ENCODE measurements at regions not wholly inside any gene's neighbourhood (a gene's known extent, or its start where the extent isn't known, plus 50 kb on each side); places are given as distances from the start of the nearest gene placed in this dataset.
A peak's percentile ranks its signal among the peaks of the same experiment; 100 is the strongest.

DNA sequence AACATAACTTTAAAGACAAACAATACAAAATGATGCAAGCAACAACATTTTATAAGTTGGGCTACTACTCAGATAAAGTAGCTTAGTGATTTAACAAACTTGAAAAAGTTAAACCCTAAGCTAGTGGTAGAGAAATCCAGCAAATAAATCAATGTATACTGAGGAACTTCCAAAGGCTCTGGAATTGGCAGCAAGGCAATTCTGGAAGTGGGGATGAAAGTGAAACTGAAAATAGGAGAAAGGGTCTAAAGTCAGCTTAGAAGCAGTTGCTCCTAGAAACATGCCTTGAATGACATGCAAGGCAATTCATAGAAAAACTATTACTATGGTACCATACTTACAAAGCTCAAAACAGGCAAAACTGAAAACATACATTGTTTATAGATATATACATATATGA, 90.0 kb upstream of the CAMK1G start:
- no peak for DNase-seq (ENCODE audit: low read depth, low spot score)

DNA sequence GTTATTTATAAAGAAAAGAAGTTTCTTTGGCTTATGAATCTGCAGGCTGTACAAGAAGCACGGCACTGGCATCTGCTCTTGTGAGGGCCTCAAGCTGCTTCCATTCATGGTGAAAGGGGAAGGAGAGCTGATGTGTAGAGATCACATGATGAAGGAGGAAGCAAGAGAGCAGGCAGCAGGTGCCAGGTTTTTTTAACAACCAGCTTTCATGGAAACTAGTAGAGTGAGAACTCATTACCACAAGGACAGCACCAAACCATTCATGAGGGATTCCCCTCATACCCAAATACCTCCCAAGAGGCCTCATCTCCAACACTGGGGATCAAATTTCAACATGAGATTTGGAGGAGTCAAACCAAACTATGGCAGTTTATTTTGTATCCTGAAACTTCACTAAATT, 85.8 kb upstream of the CAMK1G start:
- DNase-seq (ENCODE audit: low read depth, low spot score) = no peak

DNA sequence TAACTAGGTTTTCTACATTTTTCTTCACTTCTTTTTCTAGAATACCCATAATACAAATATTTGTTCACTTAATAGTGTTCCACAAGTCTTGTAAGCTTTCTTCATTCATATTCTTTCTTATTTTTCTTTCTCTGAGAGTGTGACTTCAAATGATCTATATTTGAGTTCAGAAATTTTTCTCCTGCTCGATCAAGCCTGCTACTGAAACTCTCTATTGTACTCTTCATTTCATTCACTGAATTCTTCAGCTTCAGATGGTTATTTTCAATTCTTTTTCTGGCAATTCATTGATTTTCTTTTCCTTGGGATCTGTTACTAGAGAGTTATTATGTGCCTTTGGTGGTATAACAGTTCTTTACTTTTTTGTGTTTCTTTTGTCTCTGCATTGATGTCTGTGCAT, 82.5 kb upstream of the CAMK1G start:
- DNase-seq (ENCODE audit: low read depth, low spot score) = no peak

DNA sequence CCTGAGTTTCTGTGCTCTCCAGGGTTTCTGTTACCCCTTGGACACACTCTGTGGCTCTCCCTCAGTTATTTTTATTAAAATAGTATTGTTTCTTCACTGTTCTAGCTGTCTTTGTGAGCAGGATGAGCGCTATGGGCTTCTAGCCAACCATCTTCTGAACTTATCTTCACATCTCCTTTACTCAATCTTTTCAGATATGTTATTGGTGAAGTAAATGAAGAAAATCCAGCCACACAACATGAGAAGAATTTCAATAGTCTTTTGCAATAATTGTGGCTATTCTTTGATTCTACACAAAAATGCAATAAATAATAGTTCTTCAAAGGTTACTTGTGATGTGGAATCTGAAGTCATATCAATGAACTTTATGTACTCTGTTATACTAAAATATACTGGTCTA, 80.3 kb upstream of the CAMK1G start:
- no peak for DNase-seq (ENCODE audit: low read depth, low spot score)

DNA sequence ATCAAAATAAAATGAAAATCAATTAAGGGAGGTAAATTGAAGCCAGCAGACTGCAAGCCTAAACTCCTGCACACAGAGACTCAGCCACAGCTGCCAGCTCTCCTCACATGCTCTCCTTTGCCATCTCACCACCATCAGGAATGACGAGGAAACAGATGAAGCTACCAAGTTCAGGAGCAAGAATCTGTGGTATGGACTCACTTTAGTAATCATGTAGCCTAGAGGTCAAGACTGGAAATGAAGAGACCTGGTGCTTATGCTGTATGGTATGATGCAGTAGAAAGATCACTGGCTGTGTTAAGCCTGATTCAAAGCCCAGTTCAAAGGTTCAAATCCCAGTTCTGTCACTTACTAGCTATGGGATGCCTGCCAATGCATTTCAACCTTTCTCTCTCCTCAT, 78.9 kb upstream of the CAMK1G start:
- DNase-seq (ENCODE audit: low read depth, low spot score) = no peak

DNA sequence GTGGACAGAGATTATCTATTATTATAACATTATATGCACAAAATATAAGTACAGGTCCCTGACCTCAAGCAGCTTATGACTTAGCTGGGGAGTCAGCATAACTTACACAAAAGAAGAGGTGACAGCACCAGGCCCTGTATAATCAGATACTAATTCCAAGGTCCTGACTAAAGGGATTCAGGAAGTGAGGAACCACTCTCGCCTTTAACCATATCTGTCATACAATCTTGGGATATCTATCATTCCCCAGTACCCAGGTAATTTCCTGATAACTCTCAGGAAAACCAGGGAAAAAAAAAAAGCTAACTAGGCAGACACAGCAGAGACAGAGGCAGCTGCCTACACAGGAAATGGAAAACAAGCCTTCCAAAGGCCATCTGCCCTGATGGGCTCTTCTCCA, 78.5 kb upstream of the CAMK1G start:
- no peak for DNase-seq (ENCODE audit: low read depth, low spot score)

DNA sequence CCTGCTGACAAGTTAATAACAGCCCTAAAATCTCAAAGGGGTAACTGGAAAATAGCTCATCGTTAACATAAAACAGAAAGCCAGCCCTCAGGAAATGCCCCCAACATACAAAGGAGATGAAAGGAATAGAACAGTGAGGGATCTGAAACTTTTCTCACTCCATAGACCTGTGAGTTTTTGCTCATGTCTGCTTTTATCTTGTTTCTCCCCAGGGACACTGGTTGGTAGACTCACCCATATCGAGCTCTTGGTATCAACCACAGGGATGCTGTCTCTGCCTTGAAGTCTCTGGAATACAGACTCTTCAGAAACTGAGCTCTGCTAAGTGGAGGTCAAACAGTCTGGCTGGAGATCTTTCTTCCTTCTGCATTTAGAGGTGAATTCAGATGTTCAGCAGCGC, 77.4 kb upstream of the CAMK1G start:
- no peak for DNase-seq (ENCODE audit: low read depth, low spot score)

DNA sequence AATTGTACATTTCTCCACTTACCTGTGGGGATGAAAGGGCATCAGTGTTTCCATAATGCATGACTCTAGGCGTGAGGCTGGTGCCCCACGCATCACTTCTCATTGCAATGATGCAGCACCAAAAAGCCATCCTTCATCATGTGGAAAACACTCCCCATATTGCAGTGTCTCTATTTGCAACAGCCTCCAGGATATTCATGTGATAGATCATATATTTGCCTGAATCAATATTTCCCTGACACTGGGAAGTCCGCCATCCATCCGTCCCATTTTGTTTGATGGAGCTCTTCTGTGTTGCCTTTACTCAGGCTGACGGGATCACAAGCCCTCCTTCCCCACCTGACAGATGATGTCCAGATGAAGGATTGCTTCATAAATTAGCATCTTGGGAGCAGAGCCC, 74.5 kb upstream of the CAMK1G start:
- DNase-seq (ENCODE audit: low read depth, low spot score) = no peak

DNA sequence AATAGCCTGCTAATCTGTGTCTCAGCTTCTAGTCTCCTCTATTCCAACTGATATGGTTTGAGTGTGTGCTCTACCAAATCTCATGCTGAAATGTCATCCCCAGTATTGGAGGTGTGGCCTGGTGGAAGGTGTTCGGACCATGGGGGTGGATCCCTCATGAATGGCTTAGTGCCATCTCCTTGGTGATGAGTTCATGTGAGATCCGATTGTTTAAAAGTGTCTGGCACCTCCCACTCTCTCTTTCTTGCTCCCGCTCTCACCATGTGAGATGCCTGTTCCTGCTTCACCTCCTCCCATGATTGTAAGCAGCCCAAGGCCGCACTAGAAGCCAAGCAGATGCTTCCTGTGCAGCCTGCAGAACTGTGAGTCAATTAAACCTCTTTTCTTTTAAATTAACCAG, 73.5 kb upstream of the CAMK1G start:
- no peak for DNase-seq (ENCODE audit: low read depth, low spot score)

DNA sequence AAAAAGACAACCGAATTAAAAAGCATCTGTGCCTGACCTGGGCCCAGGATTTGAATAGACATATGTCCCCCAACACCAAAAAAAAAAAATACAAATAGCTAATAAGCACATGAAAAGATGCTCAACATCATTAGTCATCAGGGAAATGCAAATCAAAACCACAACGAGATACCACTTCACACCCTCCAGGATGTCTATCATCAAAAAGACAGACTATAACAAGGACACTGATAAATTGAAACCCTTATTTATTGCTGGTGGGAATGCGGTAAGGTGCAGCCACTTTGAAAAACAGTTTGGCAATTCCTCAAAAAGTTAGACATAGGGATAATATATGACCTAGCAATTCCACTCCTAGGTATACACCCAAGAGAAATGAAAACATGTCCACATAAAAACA, 72.3 kb upstream of the CAMK1G start:
- DNase-seq (ENCODE audit: low read depth, low spot score) = no peak

DNA sequence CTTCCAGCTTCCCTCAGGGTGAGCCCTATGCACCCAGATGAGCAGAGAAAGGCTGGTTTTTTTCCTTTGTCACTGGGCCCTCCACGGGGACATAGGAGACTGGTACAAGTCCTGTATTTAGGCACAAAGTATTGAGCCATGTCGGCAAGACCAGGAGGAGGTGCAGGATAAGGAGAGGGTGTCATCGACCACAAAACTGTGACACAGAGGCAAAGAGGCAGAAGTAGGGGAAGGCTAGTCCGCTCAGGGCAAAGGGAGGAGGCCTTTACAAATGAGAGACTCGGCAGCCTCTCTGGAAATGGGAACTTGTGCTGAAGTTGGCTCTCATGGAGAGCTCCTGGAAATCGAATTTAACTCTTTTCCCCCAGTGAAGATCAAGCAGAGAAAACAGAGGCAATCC, 70.7 kb upstream of the CAMK1G start:
- DNase-seq (ENCODE audit: low read depth, low spot score) = no peak

DNA sequence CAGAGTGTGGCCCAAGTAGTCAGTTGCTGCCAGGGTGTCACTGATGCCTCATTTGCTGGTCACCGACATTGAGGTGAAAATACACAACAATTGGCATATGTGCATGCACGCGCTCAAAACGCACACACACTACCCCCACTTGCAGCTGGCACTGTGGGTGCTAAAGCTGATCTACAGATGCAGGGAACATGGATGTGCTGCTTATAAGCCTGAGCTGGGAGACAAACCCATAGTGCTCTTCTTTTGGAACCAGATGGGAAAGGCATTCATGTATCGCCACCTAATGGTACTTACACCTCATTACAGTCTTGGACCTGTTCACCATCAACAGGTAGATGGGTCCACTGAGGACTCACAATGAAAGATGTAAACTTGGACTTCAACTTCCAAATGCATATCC, 70.3 kb upstream of the CAMK1G start:
- DNase-seq (ENCODE audit: low read depth, low spot score) = peak; percentile 50

DNA sequence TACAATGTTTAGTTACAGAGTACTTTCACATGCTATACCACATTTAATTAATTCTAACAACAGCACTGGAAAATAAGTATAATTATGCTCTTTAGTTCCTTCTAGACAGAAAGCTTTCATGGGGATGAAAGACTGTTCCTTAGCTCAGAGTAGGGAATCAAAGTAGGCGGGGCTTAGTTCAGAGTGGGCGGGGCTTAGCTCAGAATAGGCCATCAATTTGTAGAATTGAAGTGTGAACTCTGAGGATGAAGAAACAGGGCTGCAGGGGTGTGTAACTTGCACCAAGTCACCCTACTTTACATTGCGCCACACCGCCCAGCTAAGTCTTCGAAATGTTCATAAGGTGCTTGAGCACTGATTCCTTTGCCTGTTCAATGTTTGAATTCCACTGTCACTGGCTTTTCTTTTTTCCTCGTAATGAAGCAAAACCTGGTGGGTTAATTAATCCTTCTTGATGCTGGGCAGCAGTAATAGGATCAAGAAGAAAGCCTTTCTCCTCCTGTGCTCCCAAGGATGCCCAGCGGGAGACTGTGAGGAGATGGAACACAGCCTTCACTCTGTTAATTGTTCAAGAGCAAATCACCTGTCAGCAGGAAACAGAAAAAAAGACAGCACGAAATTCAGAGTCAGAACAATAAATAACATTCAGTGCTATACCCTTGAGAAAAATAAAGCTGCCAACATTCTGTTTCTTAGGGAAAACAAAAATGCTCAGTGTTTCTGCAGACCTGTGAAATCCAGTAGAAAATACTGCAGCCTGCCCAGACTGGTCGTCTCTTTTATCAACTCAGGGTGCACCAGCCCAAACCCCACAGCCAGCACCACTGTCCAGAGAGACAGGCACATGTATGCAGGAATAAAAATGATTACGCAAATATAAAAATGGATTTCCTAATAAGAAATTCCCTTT, 66.5 kb upstream of the CAMK1G start:
- no peak for DNase-seq (ENCODE audit: low read depth, low spot score)

DNA sequence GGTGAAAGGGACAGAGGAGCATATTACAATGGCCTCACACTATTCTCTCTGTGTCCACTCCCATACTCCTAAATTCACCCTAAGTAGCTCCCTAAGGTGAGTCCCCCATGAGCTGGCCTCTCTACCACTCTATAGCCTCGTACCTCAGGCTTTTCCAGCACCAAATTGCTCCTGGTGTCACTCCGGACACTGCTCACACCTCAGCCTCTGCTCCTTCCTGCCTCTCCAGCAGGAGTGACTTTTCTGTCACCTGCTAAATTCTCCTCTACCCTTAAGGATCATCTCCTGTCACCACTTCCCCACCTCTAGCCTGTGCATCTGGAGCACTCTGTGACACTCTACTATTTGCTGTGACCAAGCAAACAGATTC, 65.8 kb upstream of the CAMK1G start:
- no peak for DNase-seq (ENCODE audit: low read depth, low spot score)

DNA sequence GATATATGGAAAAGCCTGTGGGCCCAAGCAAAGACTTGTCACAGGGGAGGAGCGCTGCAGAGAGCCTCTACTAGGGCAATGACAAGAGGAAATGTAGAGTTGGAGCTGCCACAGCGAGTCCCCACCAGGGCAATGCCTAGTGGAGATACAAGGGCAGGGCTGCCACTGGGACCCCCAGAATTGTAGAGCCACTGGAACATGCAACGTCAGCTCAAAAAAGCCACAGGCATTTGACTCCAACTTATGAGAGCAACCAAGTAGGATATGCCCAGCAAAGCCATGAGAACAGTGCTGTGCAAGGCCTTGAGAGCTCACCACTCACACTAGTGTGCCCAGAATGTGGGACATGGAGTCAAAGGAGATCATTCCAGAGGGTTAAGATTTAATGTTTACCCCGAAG, 63.7 kb upstream of the CAMK1G start:
- DNase-seq (ENCODE audit: low read depth, low spot score) = no peak

DNA sequence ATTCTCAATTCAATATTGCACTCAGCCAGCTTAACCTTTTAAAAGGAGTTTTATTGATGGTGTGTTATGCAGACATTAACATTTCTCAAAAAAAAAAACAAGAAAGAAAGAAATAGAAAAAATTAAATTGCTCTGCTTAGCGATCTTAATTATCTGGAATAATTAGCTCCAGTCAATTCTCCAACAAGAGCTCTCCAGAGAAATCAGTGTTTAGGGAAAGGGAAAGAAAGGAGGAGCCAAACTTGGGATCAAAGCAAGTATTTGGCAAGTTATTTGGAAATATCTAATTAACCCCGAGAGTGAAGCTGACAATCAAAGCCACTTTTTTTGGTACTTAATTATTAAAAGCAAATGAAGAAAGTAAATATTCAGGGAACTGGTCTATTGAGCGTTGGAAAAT, 60.7 kb upstream of the CAMK1G start:
- no peak for DNase-seq (ENCODE audit: low read depth, low spot score)

DNA sequence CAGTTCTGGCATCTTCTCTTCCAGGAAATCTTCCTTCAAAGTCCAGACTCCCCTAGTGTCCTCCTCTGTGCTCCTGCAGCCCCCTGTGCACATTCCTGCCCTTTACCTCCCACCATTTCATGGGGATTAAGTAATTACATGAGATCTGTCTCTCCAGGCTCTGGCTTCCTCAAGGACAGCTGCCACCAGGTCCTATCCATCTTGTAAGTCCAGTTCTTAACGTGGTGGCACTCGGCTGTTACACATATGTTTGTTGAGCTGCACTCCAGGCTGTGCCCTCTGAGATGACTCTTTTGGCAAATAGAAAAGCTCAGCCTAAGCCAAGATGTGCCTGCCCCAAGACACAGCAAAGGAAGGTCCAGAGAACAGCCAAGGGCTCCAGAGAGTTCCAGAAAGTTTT, 57.4 kb upstream of the CAMK1G start:
- no peak for DNase-seq (ENCODE audit: low read depth, low spot score)

DNA sequence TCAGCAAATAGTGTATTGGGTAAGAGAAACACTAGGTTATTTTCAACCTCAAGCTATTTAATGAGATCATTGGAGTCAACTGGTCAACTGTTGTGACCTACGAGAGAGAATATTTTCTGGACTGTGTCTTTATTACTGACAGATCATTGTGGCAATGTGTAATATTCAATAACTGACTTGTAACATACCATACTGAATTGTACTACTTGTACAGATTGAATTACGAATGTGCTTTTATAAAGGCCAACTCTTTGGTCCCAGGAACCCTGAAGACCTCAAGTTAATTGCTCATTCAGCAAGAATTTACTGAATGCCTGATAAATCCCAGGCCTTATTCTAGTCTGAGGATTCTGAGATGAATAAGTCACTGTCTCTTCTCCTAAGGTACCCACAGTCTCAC, 56.1 kb upstream of the CAMK1G start:
- no peak for DNase-seq (ENCODE audit: low read depth, low spot score)

DNA sequence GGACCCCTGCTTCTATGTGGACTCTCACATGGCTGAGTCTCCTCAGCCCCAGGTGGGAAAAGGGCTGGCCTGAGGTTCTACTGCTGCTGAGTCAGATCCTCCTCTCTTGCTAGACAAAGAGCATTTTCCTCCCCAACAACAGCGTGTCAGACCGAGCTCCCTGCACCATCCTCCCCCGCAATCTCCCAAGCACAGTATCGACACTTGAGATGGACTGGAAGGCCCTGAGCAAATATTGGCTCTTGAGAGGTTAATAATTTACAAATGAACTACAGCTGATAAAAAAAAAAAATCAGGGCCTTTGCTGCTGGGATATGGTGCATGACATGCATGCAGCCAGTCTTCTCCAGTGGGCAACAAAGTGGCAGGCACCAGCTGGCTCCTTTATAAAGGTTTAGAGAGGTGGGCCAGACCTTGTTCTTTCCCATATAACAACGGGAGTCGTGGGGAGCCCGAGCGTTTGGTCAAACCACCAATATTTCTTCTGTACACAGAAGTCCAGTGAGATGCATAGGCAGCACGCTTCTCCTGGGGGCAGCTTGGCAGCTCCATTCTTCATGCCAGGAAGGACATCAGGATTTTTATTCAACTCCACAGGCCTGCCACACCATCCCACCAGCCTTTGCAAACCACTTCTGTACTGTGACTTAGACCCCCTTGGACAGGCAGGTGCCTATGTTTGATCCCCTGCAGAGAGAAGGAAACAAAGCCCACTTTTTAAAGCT, 55.4 kb upstream of the CAMK1G start:
- no peak for DNase-seq (ENCODE audit: low read depth, low spot score)

DNA sequence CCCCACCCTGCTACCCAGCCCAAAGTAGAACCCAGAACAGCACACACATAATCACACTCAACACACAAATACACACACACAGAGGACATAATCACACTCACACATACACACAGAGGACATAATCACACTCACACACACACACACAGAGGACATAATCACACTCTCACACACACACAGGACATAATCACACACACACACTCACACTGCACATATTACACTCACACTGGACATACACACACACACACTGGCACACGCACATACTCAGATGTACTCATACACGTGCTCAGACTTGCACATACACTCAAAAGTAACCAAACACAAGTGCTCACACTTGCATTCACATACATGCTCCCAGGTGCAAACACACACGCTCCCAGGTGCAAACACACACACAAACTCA, 54.3 kb upstream of the CAMK1G start:
- no peak for DNase-seq (ENCODE audit: low read depth, low spot score)

DNA sequence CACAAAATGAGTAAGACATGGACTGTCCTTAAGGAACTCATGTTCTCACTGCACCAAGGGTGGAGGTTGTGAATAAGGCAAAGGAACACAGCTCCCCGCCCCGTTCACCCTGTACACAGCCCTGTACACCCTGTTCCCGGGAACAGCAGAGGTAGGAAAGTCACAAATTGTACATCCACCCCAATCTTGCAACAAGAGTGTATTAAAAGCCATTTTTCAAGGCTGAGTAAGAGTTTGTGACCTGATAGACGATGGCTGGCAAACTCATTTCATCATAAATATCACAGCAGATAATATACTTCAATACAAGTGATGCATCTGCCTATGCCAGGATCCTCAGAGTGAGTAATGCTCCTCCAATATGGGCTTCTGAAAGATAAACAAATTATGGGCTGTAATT, 52.5 kb upstream of the CAMK1G start:
- DNase-seq (ENCODE audit: low read depth, low spot score) = no peak

DNA sequence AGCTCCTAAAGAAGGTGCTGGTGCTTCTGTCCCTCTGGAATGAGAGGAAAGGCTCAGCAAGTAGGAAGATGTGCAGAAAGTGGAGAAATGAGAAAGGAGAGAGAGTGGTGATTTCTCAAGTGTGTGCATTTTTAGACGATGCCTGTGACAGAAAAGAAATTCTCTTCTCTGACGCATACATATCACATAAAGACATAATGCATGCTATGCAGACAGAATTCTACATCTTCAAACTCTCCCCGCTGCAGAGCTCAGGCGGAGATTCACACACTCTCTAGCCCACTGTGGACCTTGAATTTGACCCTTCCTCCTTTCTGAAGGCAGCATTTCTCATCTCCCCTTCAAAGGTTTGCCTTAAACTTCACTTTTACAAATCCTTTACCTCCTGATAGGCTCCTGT, 52.0 kb upstream of the CAMK1G start:
- DNase-seq (ENCODE audit: low read depth, low spot score) = no peak

All from iPS DF 19.7 (cell line).